ENCODE measurements at regions not wholly inside any gene's neighbourhood (a gene's known extent, or its start where the extent isn't known, plus 50 kb on each side); places are given as distances from the start of the nearest gene placed in this dataset.
"Not testable (repeated sequence)": the region's sequence is repeated elsewhere in the genome, so short reads cannot be mapped to it uniquely, and the experiment has no call there.

DNA sequence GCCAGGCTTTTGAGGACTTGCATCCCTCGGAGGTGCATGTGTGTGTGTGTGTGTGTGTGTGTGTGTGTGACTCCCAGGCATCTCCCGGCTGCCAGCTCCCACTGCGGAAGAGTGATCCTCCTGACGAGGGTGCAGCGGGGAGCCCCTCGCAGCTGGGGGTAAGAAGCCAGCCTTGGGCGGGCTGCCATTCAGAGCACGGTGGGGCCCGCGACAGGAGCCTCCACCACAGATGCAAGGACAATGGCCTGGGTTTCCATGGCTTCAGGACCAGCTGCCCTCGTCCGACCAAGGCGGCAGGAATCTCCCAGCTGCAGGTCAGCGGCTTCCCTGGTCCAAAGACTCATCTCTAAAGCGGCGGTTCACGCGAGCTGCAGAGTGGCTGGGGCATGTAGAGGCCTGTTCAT, 908.5 kb downstream of the BRD1 start:
- FAIRE-seq = no peak
- DNase-seq (ENCODE audit: low spot score) = no peak

GRCh38 chr22:48918585-48919186, 909.0 kb downstream of the BRD1 start:
- FAIRE-seq (no peak), DNase-seq (ENCODE audit: low spot score) (no peak)

DNA sequence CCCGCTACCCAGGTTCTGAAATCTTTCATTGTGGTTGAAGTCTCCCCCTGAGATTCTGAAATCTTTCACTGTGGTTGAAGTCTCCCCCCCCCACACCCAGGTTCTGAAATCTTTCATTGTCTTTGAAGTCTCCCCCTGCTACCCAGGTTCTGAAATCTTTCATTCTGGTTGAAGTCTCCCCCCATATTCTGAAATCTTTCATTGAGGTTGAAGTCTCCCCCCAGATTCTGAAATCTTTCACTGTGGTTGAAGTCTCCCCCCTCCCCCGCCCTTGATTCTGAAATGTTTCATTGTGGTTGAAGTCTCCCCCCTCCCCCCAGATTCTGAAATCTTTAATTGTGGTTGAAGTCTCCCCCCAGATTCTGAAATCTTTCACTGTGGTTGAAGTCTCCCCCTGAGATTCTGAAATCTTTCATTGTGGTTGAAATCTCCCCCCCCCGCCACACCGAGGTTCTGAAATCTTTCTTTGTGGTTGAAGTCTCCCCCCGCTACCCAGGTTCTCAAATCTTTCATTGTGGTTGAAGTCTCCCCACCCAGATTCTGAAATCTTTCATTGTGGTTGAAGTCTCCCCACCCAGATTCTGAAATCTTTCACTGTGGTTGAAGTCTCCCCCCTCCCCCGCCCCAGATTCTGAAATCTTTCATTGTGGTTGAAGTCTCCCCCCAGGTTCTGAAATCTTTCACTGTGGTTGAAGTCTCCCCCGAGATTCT, 915.2 kb downstream of the BRD1 start:
- DNase-seq (ENCODE audit: low spot score); FAIRE-seq: not testable (repeated sequence)

DNA sequence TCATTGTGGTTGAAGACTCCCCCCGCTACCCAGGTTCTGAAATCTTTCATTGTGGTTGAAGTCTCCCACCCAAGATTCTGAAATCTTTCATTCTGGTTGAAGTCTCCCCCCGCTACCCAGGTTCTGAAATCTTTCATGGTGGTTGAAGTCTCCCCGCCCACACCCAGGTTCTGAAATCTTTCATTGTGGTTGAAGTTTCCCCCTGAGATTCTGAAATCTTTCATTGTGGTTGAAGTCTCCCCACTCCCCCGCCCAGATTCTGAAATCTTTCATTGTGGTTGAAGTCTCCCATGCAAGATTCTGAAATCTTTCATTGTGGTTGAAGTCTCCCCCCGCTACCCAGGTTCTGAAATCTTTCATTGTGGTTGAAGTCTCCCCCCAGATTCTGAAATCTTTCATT, 916.0 kb downstream of the BRD1 start:
- FAIRE-seq; DNase-seq (ENCODE audit: low spot score): not testable (repeated sequence)

GRCh38 chr22:48911067-48911466, 916.6 kb downstream of the BRD1 start:
- FAIRE-seq; DNase-seq (ENCODE audit: low spot score): not testable (repeated sequence)

DNA sequence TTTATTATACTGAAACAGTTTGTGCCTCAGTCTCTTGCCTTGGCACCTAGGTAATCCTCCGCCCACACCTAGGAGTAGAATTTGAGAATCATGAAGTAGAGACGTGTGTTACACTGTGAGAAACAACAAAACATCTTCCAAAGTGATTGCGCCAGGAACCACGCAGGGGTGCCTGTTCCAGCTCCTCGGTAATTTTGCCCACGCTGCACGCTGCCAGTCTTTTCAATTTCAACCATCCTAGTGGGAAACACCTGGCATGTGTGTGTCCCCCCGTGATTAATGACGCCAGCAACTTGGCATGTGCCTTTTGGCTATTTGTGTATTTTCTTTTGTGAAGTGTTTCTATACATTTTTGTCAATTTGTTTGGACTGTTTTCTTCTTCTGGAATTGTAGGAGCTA, 919.1 kb downstream of the BRD1 start:
- FAIRE-seq = no peak

DNA sequence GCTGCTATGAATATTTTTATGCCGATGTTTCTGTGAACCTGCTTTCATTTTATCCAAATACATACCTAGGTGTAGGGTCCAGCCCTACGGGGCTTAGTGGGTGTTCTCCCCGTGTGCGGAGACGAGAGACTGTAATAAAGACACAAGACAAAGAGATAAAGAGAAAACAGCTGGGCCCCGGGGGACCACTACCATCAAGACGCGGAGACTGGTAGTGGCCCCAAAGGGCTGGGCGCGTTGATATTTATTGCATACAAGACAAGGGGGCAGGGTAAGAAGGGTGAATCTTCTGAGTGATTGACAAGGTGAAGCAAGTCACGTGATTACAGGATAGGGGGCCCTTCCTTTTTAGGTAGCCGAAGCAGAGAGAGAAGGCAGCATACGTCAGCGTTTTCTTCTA, 920.1 kb downstream of the BRD1 start:
- DNase-seq (ENCODE audit: low spot score) (no peak), FAIRE-seq (no peak)

More for the DNA sequence above, 919.1 kb downstream of the BRD1 start:
- DNase-seq (ENCODE audit: low spot score) = no peak

- FAIRE-seq (no peak), DNase-seq (ENCODE audit: low spot score) (no peak)
Observed at GRCh38 chr22:48906216-48906835, 921.3 kb downstream of the BRD1 start.

- DNase-seq (ENCODE audit: low spot score) = no peak
- FAIRE-seq = no peak
Observed at GRCh38 chr22:48905206-48905975, 922.3 kb downstream of the BRD1 start.

- FAIRE-seq (no peak), DNase-seq (ENCODE audit: low spot score) (no peak)
Observed at GRCh38 chr22:48902983-48903650, 924.6 kb downstream of the BRD1 start.

- no peak for FAIRE-seq
- no peak for DNase-seq (ENCODE audit: low spot score)
Observed at GRCh38 chr22:48902001-48902869, 925.4 kb downstream of the BRD1 start.

- FAIRE-seq (no peak), DNase-seq (ENCODE audit: low spot score) (no peak)
Observed at GRCh38 chr22:48901324-48901723, 926.3 kb downstream of the BRD1 start.

- DNase-seq (ENCODE audit: low spot score) (no peak), FAIRE-seq (no peak)
Observed at GRCh38 chr22:48900626-48901025, 927.0 kb downstream of the BRD1 start.

- DNase-seq (ENCODE audit: low spot score) (no peak), FAIRE-seq (no peak)
Observed at GRCh38 chr22:48900327-48900597, 927.4 kb downstream of the BRD1 start.

- no peak for FAIRE-seq
- no peak for DNase-seq (ENCODE audit: low spot score)
Observed at GRCh38 chr22:48899523-48900326, 927.9 kb downstream of the BRD1 start.

DNA sequence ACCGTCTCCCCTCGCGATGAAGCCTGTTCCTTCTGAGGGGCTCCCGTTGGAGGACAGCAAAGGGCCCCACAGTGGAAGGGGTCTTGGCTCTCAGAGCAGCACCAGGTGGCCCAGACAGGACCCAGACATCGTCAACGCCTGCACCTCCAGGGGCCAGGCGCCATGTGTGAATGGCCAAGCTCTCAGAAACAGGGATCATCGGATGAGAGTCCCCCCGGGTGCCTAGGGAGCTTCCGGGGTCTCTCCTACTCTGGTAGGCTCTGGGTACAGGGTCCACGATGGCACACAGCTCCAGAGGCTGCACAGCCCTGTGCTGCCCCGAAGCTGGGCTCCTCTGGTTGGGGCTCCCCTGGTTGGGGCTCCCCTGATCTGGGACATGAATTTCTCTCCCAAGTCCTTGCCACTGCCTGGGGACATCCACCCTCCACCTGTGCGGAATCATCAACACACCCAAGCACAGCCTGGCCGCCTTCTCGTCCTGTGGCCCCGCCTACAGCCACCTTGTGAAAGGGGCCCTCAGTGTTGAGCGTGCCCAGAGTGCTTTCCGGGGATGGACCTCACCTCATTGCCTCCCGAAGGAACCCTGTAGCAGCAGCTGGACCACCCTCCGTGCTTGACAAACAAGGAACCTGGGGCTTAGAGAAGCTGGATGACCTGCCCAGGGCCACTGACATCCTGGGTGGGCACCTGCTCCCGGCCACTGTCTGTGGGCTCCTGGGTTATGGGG, 929.0 kb downstream of the BRD1 start:
- FAIRE-seq (no peak), DNase-seq (ENCODE audit: low spot score) (no peak)

DNA sequence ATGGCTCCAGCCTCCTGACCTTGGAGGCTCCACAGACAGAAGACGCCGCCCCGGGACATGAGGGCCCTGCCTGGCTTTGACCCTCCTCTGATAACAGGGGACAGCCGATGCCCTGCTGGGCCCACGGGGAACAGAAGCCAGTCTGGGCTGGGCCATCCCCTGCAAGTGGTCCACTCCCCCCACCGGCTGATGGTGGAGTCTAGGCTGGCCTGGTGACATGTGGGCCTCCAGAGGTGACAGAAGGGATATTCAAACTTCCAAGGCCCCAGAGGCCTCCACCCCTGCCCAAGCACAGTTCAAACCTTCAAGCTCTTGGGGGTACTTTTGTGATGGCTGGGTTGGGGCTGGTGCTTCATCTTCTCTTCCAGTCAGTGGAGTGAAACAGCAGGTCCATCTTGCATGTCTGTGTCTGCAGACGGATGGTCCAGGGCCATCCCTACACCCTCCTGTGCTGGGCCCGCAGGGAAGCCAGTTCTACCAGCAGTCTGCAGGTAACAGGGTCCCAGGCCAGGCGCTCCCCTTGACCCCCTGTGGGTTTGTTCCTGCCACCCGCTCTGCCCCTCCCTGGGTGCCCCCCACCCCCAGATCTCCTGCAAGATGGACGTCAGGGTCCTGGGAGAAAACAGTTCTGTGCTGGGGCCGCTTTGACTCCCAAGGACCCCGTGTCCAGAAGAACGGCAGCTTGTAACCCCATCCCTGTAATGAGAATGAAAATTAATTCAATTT, 929.9 kb downstream of the BRD1 start:
- no peak for DNase-seq (ENCODE audit: low spot score)
- no peak for FAIRE-seq
